GM21737 (cell line): ENCODE measurements at regions not wholly inside any gene's neighbourhood (a gene's known extent, or its start where the extent isn't known, plus 50 kb on each side); places are given as distances from the start of the nearest gene placed in this dataset.
"Not testable (repeated sequence)": the region's sequence is repeated elsewhere in the genome, so short reads cannot be mapped to it uniquely, and the experiment has no call there.

Source experiments
- ATAC-seq: cut with Tn5 transposase; IDR thresholded peaks from one replicate; pipeline ENCODE4 v1.9.1; 2021; ENCODE audit warnings: mild to moderate bottlenecking, moderate library complexity; ENCODE audit not compliant: unreplicated experiment

DNA sequence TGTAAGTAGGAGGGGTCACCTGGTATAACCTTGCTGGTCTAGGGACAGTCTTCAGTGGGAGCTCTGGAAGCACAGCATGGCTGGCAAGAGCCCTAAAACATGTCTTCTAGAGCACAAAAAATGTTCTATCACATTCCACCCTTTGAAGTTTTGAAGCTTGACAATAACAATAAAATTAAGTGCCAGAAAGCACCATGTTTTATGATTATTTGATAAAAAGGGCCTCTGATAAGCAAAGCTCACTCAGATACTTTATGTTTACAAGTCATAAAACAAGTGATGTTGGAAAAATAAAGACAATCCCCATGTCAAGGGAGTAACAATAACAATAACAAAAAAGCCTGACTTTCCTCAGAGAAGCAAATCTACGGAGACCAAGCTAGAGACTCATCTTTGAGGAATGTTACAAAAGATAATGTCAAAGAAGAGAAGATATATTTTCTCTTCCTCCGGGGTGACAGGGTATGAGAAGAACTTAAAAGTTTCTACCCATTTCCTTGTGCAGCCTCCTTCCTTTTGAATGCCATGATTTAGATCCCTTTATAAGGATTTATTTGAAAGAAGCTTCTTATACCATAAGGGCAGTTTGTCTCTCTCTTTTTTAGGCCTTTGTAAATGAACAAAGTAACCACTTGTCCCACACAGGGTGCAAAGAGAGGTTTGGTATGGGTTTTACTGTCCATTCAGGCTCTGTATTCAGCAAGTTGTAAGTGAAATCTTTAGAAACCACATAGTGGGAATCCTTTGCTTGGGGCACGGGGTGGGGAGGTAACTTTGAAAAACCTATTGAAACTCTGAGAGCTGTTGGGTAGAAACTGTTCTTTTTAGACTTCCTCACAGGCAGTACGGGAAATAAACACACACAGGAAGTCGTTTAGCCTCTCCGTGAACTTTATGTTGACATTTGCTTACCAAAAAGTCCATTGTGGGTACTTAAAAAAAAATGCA is 109.6 kb upstream of the RBMS3 start:
- no peak for ATAC-seq

GRCh38 chr3:29176501-29176900 is 104.4 kb upstream of the RBMS3 start:
- ATAC-seq, result no peak

- no peak for ATAC-seq
Observed at GRCh38 chr3:29178809-29179793, 101.8 kb upstream of the RBMS3 start.

GRCh38 chr3:29181149-29181780 is 99.6 kb upstream of the RBMS3 start:
- no peak for ATAC-seq

- ATAC-seq, result no peak
Observed at GRCh38 chr3:29181872-29182271, 99.0 kb upstream of the RBMS3 start.

DNA sequence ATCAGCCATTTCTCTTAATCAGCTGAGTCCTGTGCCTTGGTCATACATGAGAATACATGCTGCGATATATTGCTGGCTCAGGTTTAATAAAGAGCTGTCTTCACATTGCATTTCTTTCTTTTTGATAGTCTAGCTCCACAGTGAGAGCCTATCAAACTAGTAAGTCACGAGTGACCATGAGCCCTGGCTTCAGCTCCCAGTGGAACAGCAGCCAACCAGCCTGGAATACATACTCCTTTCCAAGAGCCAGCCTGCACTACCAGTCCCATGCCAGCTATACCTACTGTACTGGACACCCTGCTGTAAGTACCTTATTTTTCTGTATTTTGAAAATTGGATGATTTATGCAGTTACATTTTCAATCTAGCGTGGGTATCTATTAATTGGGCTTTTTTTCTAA is 98.0 kb upstream of the RBMS3 start:
- ATAC-seq, result not testable (repeated sequence)

DNA sequence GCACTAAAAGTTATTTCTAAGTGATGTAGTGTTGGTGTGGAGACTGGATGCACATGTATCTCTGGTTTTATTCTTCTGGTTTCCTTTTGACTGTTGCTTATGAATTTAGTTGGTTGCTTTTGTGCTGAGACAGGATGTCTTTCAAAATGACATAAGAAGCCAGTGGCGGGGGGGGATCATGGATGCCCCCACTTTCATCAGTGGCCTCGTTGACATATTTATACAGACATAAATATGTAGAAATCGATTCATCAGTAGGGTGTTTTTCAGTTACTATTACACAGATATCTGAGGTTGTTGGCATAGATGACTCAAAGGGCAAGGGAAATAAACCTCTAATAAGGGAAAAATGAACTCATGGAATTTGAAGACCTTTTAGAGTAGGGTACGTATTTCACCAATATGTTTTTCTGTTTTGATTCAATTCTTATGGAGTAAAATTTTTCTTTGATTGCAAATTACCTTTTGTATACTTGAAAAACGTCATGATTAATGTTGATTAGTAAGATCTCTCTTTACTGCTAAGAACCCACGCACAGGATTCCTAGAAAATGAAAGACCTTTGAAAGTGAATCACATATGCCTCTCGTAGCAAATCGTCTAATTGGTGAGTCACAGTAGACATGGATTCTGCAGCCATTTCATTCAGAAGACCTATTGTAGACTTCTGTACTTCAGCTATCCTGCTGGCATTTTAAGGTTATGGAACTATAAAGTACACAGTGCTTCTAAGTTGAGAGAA is 97.4 kb upstream of the RBMS3 start:
- ATAC-seq, result no peak

- ATAC-seq, result no peak
Observed at GRCh38 chr3:29185706-29186105, 95.2 kb upstream of the RBMS3 start.

DNA sequence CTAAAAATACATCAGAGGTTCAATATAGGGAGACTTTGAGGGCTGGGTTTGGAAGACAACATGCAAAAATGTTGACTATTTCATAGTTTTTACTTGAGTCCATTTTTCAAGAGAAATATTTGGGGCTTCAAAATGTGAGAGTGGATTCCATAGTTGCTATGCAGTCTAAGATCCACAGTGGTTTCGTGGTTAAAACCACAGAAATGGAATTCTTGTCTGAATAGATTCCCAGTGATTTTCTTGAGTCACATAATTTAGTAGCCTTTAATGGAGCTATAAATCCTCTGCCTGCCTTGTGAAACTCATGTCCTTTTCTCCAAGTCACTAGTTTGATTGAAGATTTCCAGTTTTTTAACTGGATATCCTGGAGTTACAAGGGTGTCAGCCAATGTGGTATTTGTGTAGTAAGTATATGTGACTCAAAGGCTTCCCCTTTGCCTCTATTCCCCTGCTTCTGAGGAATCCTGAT is 94.7 kb upstream of the RBMS3 start:
- ATAC-seq, result no peak

DNA sequence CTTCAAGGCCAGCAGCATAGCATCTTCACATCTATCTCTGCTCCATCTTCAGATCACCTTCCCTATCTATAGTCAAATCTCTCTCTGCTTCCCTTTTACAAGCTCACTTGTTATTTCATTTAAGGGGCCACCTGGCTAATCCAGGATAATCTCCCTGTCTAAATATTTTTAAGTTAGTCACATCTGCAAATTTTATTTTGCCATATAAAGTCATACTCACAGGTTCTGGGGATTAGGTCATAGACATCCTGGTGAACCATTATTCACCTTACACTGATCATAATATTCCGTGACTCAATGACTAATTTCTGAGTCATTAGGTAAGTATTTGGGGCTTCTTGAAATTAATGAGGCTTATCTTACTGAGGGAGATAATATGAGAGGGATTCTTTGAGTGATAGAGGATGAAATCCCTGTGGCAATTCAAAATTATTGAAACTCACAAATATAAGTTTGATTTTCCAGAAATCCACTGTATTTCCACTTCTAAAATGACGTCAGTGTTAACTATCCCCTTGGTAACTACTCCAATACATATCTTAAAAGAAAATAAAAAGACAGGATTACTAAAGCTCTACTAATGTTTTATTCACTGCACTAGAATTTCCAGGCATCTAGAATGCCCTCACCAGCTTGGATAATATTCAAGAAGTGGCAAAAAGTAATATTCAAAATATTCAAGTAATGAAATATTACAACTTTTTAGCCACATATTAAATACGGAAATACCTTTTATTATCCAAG is 93.7 kb upstream of the RBMS3 start:
- no peak for ATAC-seq

DNA sequence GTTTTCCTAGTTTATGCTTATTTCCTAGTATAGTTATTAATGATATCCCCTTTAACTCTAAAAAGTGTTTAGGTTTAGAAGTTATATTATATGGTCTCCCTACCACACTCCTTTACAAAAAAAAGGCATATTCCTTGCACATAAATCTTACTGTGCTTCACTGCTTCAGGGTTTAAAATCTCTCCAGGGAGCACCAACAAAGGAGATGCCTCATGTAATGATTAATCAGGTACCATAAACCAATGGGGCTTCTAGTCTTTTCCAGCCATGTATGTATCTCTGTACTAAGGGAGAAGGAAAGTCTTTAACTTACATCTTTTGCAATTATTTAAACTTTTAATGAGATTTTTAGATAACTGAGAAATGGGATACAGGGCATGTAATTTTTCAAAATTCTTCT is 91.5 kb upstream of the RBMS3 start:
- ATAC-seq, result no peak

DNA sequence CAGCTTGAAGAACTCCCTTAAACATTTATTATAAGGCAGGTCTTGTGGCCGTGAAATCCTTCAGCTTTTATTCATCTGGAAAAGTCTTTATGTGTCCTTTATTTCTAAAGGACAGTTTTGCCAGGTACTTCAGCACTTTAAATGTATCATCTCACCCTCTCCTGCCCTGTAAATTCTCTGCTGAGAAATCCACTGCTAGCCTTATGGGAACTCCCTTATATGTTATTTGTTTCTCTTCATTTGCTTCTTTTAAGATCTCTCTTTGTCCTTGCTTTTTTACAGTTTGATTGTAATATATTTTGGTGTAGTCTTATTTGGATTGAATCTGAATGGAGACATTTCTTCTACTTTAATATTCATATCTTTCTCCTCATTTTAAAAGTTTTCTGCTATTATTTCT is 86.7 kb upstream of the RBMS3 start:
- no peak for ATAC-seq

DNA sequence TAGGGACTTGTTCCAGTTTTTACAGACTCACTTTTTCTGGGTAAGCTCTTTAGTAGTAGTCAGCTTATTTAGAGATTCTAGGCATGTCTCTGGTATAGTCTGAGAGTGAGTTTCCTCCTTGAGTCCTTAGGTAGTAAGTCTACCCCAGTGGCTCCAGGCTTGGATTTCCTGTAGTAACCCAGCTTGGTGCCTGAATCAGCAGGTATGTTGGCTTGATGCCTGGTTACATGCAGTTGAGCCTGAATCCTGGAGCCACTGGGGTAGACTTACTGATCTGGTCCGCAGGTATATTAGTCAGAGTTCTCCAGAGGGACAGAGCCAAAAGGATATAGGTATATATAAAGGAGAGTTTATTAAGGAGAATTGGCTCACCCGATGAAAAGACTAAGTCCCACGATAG is 85.8 kb upstream of the RBMS3 start:
- ATAC-seq, result no peak

- no peak for ATAC-seq
Observed at GRCh38 chr3:29201604-29202003, 79.3 kb upstream of the RBMS3 start.

DNA sequence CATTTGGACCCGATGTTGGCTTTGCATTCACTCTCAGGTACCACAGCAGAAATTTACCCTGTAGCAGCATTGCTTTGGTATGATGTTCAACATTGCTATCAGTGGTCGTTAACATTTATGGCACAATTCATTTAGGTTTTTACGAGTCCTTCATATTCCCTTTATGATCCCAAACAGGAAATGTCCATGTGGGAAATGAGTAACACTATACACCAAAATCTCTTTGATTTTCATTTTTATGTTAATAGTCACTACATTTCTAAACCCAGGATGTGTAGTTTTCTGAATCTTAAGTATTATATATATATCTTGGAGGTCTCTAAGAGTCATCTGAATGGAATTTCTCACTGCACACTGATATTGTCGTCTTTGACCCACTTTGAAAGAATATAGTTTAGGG is 78.5 kb upstream of the RBMS3 start:
- ATAC-seq, result no peak

DNA sequence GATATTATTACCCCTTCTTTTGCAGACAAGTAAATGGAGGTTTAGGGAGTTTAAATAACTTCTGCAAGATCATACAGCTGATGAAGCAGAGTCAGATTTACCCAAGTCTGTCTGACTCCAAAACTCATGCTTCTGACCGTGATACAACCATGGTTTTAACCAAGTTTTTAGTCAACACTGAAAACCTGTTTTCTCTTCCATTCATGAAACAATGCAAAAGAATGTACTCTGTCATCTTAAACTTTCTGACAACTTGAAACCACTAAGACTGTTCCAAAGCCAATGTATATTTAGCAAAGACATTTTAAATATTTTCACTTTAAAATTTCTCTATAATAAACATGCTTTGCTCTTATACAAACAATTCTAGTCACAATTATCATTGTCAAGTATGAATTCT is 77.0 kb upstream of the RBMS3 start:
- ATAC-seq, result no peak

DNA sequence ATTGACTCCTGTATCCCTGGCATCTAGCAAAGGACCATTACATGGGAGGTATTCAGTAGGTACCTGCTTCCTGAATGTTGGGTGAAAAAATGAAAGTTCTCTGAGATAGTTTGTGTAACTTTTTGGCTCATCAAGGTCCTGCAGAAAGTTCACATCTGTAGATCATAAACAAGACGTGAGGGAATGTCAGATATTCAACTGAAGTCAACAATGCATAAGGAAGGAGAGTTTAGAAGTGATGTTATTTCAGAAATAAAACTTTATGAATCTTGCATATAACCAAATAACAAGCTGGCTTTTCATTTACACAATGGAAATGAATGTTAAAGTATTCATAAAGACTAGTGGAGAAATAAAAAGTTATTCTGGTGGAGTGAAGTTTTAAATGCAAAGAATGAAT is 73.4 kb upstream of the RBMS3 start:
- ATAC-seq, result no peak

GRCh38 chr3:29212789-29213433 is 68.0 kb upstream of the RBMS3 start:
- ATAC-seq, result no peak

DNA sequence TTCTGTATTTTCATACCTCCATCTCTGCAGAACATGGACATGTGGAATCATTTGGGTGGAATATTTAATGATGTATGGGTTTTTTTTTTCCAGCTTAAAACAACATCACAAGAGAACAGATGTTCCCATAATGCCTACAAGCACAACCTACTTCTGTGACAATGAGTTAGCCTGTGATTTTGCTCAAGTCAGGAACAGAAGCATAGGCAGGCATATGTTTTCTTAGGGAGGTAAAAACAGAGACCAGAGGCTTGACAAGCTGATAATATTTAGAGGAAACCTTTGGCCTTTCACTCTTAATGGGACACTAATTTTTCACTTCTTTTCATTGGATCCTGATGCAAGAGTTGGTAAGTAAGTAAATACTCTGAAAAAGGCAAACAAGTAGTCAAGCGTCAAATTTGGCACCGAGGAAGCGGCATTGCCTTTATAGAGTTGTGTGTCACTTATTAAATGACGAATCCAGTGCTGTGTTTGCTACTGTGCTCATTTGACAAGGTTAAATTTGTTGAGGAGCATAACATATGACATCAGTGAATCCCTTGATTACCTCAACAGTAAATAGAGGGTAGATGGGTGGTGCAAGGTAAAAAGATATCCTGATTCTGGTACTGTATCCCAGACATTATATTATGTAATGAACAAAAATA is 66.7 kb upstream of the RBMS3 start:
- ATAC-seq, result no peak
